ENCODE measurements at regions not wholly inside any gene's neighbourhood (a gene's known extent, or its start where the extent isn't known, plus 50 kb on each side); places are given as distances from the start of the nearest gene placed in this dataset.

DNA sequence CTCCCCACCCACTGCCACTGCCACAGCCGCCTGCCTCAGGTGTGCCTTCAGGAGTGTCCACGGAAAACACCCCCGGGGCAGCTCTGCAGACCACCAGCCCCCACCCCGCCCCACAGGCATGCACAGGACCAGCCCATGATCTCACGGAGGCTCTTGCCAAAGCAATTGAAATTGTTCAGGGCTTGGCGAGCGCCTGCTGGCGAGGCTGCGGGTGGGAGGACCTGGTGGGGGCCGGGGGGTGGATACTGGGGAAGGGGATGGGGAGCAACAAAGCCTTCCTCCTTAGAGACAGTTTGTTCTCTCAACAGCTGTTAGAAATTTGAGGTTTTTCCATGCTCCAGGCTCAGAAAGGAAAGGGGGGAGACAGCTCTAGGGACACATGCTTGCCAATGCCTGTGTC is 274.7 kb downstream of the MN1 start:
- 56 to 79% (median 66%) methylated on average over 7 to 10 of the region's 10 CpGs for WGBS, 5 donors
- no peaks in the 10 kb centered on the region for H3K36me3 ChIP-seq

DNA sequence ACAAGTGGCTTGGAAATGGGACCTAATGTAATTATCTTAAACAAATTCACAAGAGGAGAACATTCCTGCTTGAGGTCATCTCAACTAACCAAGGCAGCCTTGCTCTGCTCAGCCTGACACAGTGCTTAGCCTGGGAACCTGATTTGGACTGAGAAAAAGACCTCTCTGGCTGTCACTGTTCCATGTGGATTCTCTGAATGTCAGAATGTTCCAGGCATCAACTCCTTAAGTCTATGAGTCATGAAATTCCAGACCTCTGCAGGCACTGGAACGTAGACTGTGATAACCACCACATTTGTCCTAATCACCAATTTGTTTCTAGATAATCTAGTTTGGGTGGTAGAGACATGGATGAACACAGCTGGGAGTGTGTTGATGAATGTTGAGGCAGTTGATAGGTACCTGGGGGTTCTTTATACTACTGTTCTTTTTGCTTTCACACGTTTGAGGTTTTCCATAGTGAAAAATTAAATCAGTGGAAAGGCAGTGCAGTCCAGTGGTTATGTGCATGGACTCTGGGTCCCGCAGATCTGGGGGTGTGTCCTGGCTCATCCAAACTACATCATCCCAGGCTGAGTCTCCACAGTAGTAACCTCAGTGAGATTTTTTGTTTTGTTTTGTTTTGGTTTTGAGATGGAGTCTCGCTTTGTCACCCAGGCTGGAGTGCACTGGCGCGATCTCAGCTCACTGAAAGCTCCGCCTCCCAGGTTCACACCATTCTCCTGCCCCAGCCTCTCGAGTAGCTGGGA is 269.6 kb downstream of the MN1 start:
- no peak for TF ChIP-seq EP300 (IDR thresholded peaks at IDR 0.05)
- TF ChIP-seq POLR2A (IDR thresholded peaks at IDR 0.05) = no peak
- peak in 1 of 3 donors; percentile 55 for TF ChIP-seq POLR2AphosphoS5 (IDR thresholded peaks at IDR 0.05)
- TF ChIP-seq CTCF (IDR thresholded peaks at IDR 0.05) = no peak
- Histone ChIP-seq H3K4me1 (peaks cover 0 to 19% (median 4%) of the 10 kb centered on the region in 4 donors), H3K9me3 (no peaks in the 10 kb centered on the region), H3K27me3 (no peaks in the 10 kb centered on the region), H3K36me3 (no peaks in the 10 kb centered on the region), H3K27ac (no peak overlapping the region), H3K4me3 (no peak overlapping the region)
- intact Hi-C loops (cut with DNase I; ENCODE audit: low total_unique reads) = no loop called here
- WGBS, 5 donors = 68 to 76% (median 74%) methylated on average over 8 of the region's 8 CpGs
- peak in 1 of 2 donors; percentile 48 for DNase-seq

More for the DNA sequence above, 274.7 kb downstream of the MN1 start:
- peak in 1 of 2 donors; percentile 37 for DNase-seq
- Histone ChIP-seq H3K4me1 (peaks cover 0 to 4% (median under 1%) of the 10 kb centered on the region in 4 donors), H3K4me3 (no peak overlapping the region), H3K27ac (no peak overlapping the region), H3K9me3 (no peaks in the 10 kb centered on the region), H3K27me3 (no peaks in the 10 kb centered on the region)
- TF ChIP-seq POLR2AphosphoS5 (IDR thresholded peaks at IDR 0.05) (no peak), EP300 (IDR thresholded peaks at IDR 0.05) (no peak), POLR2A (IDR thresholded peaks at IDR 0.05) (no peak), CTCF (IDR thresholded peaks at IDR 0.05) (no peak)
- intact Hi-C loops (cut with DNase I; ENCODE audit: low total_unique reads) = no loop called here

- TF ChIP-seq POLR2AphosphoS5 (IDR thresholded peaks at IDR 0.05) (no peak), CTCF (IDR thresholded peaks at IDR 0.05) (no peak), EP300 (IDR thresholded peaks at IDR 0.05) (no peak), POLR2A (IDR thresholded peaks at IDR 0.05) (no peak)
- Histone ChIP-seq H3K4me1 (peaks cover 0 to 19% (median 4%) of the 10 kb centered on the region in 4 donors), H3K27ac (peak overlapping the region in 1 of 5 donors; percentile 17), H3K4me3 (no peak overlapping the region), H3K36me3 (no peaks in the 10 kb centered on the region), H3K9me3 (no peaks in the 10 kb centered on the region), H3K27me3 (peaks cover 0 to 1% (median 0%) of the 10 kb centered on the region in 3 donors)
- WGBS, 5 donors = 69 to 83% (median 79%) methylated on average over 8 of the region's 8 CpGs
- no peak for DNase-seq
- intact Hi-C loops (cut with DNase I; ENCODE audit: low total_unique reads) = no loop called here
Measured at GRCh38 chr22:27533105-27533745, 268.3 kb downstream of the MN1 start.

GRCh38 chr22:27534720-27535125 is 266.8 kb downstream of the MN1 start:
- Histone ChIP-seq H3K4me3 (no peak overlapping the region), H3K9me3 (no peaks in the 10 kb centered on the region), H3K27me3 (peaks cover 0 to 5% (median 0%) of the 10 kb centered on the region in 3 donors), H3K27ac (no peak overlapping the region), H3K4me1 (peaks cover 0 to 19% (median 4%) of the 10 kb centered on the region in 4 donors), H3K36me3 (no peaks in the 10 kb centered on the region)
- no peak for DNase-seq
- WGBS, 5 donors = 28 to 45% (median 37%) methylated on average over 7 of the region's 7 CpGs
- intact Hi-C loops (cut with DNase I; ENCODE audit: low total_unique reads) = no loop called here
- TF ChIP-seq POLR2AphosphoS5 (IDR thresholded peaks at IDR 0.05) = no peak
- no peak for TF ChIP-seq EP300 (IDR thresholded peaks at IDR 0.05)
- TF ChIP-seq POLR2A (IDR thresholded peaks at IDR 0.05) = no peak

Data from stomach (tissue), 8 donors.